ENCODE measurements at regions not wholly inside any gene's neighbourhood (a gene's known extent, or its start where the extent isn't known, plus 50 kb on each side); places are given as distances from the start of the nearest gene placed in this dataset.
"Not testable (repeated sequence)": the region's sequence is repeated elsewhere in the genome, so short reads cannot be mapped to it uniquely, and the experiment has no call there.

GRCh38 chr7:156347703-156348248 is 292.8 kb upstream of the RNF32 start:
- not testable (repeated sequence) for TF ChIP-seq CTCF (conservative IDR thresholded peaks at IDR 0.05 in 1 of 2, IDR thresholded peaks at IDR 0.05 in 1 of 2; ENCODE audit: extremely low read depth in 1 of 2, insufficient read depth in 1 of 2, low read depth in 1 of 2, low read length in 2 of 2); EZH2 (IDR thresholded peaks at IDR 0.05; ENCODE audit: borderline replicate concordance, low read length)

Data from mammary epithelial cell (primary cell).